NB4 (cell line): ENCODE measurements at regions not wholly inside any gene's neighbourhood (a gene's known extent, or its start where the extent isn't known, plus 50 kb on each side); places are given as distances from the start of the nearest gene placed in this dataset.

Experiments used
- DNase-seq: peaks from one replicate; pipeline ENCODE4 v3.0.0; 2010; ENCODE audit warnings: low read depth
- H3K4me3 ChIP-seq: one replicate; pipeline ENCODE4 v1.5.1; 2011; ENCODE audit warnings: mild to moderate bottlenecking, low read depth, low read length, moderate library complexity
- CTCF ChIP-seq: IDR thresholded peaks from one replicate; pipeline ENCODE4 v1.5.1; 2012; ENCODE audit warnings: low read depth, low read length
- MAX ChIP-seq: IDR thresholded peaks from 2 replicates; pipeline ENCODE4 v1.6.1; 2011; ENCODE audit warnings: low read depth, low read length
- MYC ChIP-seq: IDR thresholded peaks from 2 replicates; pipeline ENCODE4 v1.6.1; 2011; ENCODE audit warnings: low read depth, low read length
- POLR2A ChIP-seq: IDR thresholded peaks from 2 replicates; pipeline ENCODE4 v1.6.1; 2011; ENCODE audit warnings: mild to moderate bottlenecking; ENCODE audit not compliant: insufficient read length; ENCODE audit errors: extremely low read depth

GRCh38 chr2:221353201-221353600 lies 218.9 kb downstream of the EPHA4 start:
- H3K4me3 ChIP-seq: no peak overlapping the region
- DNase-seq: no peak
- TF ChIP-seq MYC (no peak), CTCF (no peak), POLR2A (no peak), MAX (no peak)

- TF ChIP-seq MYC (no peak), CTCF (no peak), POLR2A (no peak), MAX (no peak)
- no peak overlapping the region for H3K4me3 ChIP-seq
- no peak for DNase-seq
Measured at GRCh38 chr2:221360312-221360711, 211.8 kb downstream of the EPHA4 start.

- DNase-seq: no peak
- H3K4me3 ChIP-seq: no peak overlapping the region
- TF ChIP-seq CTCF: no peak
- TF ChIP-seq MYC: no peak
- no peak for TF ChIP-seq MAX
- no peak for TF ChIP-seq POLR2A
Measured at GRCh38 chr2:221360742-221361141, 211.4 kb downstream of the EPHA4 start.

- TF ChIP-seq MAX: no peak
- no peak for TF ChIP-seq POLR2A
- TF ChIP-seq MYC: no peak
- TF ChIP-seq CTCF: no peak
- H3K4me3 ChIP-seq: no peak overlapping the region
- DNase-seq: no peak
Measured at GRCh38 chr2:221361633-221362032, 210.5 kb downstream of the EPHA4 start.

GRCh38 chr2:221364672-221365071 lies 207.4 kb downstream of the EPHA4 start:
- no peak for DNase-seq
- TF ChIP-seq MYC: no peak
- TF ChIP-seq MAX: no peak
- no peak for TF ChIP-seq POLR2A
- TF ChIP-seq CTCF: no peak
- no peak overlapping the region for H3K4me3 ChIP-seq
